ACC112 (cell line): ENCODE measurements at regions not wholly inside any gene's neighbourhood (a gene's known extent, or its start where the extent isn't known, plus 50 kb on each side); places are given as distances from the start of the nearest gene placed in this dataset.

Source experiments
- H2AFZ ChIP-seq: fragments of 200-600 bp; sonication (generic); one replicate; pipeline ENCODE4 v1.6.0; 2017; ENCODE audit warnings: antibody characterized with exemption, low read length; ENCODE audit not compliant: unreplicated experiment
- H3K27ac ChIP-seq: fragments of 200-600 bp; sonication (generic); 2 replicates; pipeline ENCODE4 v1.5.1; 2014; ENCODE audit warnings: low read depth, mild to moderate bottlenecking, antibody characterized with exemption, low read length, moderate library complexity
- H3K27me3 ChIP-seq: fragments of 200-600 bp; sonication (generic); 2 replicates; pipeline ENCODE4 v1.6.1; 2014; ENCODE audit warnings: mild to moderate bottlenecking, antibody characterized with exemption, low read length, moderate library complexity, mixed read lengths; ENCODE audit not compliant: insufficient read depth
- H3K36me3 ChIP-seq: fragments of 200-600 bp; sonication (generic); 2 replicates; pipeline ENCODE4 v1.6.1; 2016; ENCODE audit warnings: mild to moderate bottlenecking, antibody characterized with exemption, low read length, moderate library complexity, mixed read lengths; ENCODE audit not compliant: insufficient read depth
- H3K4me1 ChIP-seq: fragments of 200-600 bp; sonication (generic); one replicate; pipeline ENCODE4 v1.6.1; 2016; ENCODE audit warnings: low read length, mixed read lengths; ENCODE audit not compliant: insufficient read depth, unreplicated experiment, control insufficient read depth
- H3K4me3 ChIP-seq: fragments of 200-600 bp; sonication (generic); 2 replicates; pipeline ENCODE4 v1.5.1; 2014; ENCODE audit warnings: mild to moderate bottlenecking, low read depth, low read length
- H3K79me2 ChIP-seq: fragments of 200-600 bp; sonication (generic); one replicate; pipeline ENCODE4 v1.6.0; 2016; ENCODE audit warnings: low read length; ENCODE audit not compliant: control insufficient read depth, unreplicated experiment, insufficient read depth

DNA sequence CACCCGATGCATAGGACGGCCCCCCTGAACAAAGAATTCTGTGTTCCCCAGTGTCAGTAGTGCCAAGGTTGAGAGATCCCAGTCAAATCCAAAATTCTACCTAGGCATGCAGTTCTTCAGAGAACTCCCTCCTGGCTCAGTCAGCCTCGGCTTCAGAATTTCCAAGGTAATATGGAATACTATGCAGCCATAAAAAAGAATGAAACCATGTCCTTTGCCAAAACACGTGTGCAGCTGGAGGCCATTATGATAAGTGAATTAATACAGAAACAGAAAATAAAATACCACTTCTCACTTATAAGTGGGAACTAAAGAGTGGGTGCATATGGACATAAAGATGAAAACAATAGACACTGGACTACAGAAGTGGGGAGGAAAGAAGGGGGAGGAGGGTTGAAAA, 87.1 kb upstream of the TRIO start:
- H3K79me2 ChIP-seq, result no peaks in the 10 kb centered on the region
- no peaks in the 10 kb centered on the region for H3K36me3 ChIP-seq
- no peak overlapping the region for H3K27ac ChIP-seq
- H3K27me3 ChIP-seq, result no peaks in the 10 kb centered on the region
- H3K4me3 ChIP-seq, result no peak overlapping the region
- H2AFZ ChIP-seq, result no peak overlapping the region
- H3K4me1 ChIP-seq, result peaks cover 10% of the 10 kb centered on the region

DNA sequence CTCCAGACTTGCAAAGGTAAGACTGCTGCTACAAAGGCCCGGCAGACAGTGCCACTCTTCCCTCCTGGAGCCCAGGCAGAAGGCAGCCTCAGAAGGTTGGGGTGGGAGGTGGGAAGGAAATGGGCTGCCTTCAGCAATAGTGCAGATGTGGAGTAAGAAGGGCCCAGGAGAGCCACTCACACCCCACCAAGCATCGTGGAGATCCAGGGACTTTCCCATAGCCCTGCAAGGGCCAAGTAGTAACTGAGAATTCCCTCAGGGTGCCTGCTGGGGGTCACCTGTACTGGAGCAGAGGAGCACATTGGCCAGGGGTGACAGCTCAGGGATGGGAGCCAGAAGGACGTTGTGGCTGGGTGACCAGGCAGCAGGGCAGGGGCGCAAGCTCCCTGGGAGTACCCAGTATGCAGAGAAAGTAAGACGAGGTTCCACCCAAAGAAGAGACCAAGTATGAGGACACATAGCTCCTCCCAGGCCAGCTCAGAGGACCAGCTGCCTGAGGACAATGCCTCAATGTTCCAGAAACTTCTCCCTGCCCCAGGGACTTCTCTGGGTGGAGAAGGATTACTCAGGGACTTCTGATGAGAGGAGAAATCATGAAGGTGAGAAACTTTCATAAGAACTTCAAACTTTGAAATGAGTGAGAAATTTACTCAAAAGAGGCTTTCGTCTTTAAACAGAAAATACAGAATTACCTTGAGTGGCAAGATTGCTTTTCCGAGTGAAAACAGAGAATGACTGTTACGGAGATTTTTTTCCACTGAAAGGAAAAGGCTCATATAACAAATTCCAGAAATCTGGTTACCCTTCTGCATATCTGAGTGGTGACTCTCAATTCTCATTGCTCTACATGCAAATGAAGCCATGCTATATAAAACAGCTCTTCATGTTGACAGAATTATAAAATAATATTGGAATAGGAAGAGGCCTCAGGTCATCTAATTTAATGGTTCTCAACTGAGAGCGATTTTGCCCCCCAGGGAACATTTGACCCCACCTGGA, 87.9 kb upstream of the TRIO start:
- Histone ChIP-seq H3K4me3 (no peak overlapping the region), H3K36me3 (no peaks in the 10 kb centered on the region), H3K79me2 (no peaks in the 10 kb centered on the region), H3K27ac (no peak overlapping the region; the same call in 1 of the 2 replicates), H3K4me1 (peaks cover 10% of the 10 kb centered on the region), H2AFZ (no peak overlapping the region), H3K27me3 (no peaks in the 10 kb centered on the region)

DNA sequence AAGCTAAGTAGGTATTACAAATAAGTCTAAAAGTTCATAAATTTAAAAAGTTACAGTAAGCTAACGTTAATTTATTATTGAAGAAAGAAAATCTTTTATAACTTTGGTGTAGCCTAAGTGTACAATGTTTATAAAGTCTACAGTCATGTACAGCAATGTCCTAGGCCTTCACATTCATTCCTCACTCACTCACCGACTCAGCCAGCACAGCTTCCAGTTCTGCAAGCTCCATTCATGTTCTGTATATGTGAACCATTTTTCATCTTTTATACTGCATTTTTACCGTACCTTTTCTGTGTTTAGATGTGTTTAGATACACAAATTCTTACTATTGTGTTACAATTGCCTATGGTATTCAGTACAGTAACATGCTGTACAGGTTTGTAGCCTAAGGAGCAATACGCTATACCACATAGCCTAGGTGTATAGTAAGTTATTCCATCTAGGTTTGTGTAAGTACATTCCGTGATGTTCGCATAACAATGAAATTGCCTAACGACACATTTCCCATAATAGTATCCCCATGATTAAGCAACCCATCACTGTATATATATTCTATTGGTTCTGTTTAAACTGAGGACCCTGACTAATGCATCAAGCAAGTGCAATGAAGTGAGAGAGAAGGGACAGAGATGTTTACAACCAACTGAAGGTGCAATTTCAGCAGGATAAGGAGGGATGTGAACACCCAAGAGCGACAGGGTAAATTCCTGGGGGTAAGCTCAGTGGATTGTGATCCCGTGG, 88.9 kb upstream of the TRIO start:
- H2AFZ ChIP-seq, result no peak overlapping the region
- no peak overlapping the region for H3K27ac ChIP-seq

DNA sequence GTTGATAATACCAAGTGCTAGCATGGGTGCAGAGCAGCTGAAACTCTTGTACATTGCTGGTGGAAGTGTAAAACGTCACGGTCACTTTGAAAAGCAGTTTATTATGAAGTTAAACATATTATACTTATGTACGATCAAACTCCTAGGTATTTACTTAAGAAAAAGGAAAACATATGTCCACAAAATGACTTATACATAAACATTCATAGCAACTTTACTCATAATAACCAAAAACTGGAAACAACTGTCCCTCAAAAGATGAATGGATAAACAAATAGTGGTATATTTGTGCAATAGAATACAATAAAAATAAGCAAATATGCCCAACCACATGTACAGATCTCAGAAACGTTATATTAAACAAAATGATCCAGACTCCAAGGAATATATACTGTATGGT, 92.3 kb upstream of the TRIO start:
- H3K4me3 ChIP-seq, result no peak overlapping the region
- H3K27me3 ChIP-seq, result no peaks in the 10 kb centered on the region
- peak overlapping the region; percentile 7 for H2AFZ ChIP-seq
- peaks cover 10% of the 10 kb centered on the region for H3K4me1 ChIP-seq
- H3K79me2 ChIP-seq, result no peaks in the 10 kb centered on the region
- no peak overlapping the region for H3K27ac ChIP-seq
- no peaks in the 10 kb centered on the region for H3K36me3 ChIP-seq

More for the DNA sequence above, 88.9 kb upstream of the TRIO start:
- H3K79me2 ChIP-seq, result no peaks in the 10 kb centered on the region
- H3K27me3 ChIP-seq, result no peaks in the 10 kb centered on the region
- H3K4me3 ChIP-seq, result no peak overlapping the region
- no peaks in the 10 kb centered on the region for H3K36me3 ChIP-seq
- H3K4me1 ChIP-seq, result peaks cover 10% of the 10 kb centered on the region

DNA sequence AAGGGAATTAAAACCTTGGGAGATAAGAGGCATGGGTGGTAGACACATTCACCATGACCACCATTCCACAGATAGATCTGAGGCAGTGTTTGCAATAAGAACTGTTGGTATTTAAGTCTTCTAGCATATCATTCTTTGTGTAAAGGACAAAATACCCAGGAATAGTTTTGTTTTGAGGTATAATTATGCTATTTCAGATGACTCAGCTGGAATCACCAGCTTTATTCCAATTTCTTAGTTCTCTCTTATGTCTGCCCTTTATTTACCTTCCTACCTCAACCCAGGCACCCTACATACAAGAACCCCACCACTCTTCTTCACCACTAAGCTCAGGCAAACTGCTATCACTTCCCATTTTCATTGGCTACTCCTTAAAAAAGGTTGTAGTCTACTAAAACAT, 94.7 kb upstream of the TRIO start:
- Histone ChIP-seq H2AFZ (no peak overlapping the region), H3K27me3 (no peaks in the 10 kb centered on the region), H3K36me3 (no peaks in the 10 kb centered on the region), H3K27ac (no peak overlapping the region), H3K4me3 (no peak overlapping the region), H3K4me1 (no peaks in the 10 kb centered on the region), H3K79me2 (no peaks in the 10 kb centered on the region)

DNA sequence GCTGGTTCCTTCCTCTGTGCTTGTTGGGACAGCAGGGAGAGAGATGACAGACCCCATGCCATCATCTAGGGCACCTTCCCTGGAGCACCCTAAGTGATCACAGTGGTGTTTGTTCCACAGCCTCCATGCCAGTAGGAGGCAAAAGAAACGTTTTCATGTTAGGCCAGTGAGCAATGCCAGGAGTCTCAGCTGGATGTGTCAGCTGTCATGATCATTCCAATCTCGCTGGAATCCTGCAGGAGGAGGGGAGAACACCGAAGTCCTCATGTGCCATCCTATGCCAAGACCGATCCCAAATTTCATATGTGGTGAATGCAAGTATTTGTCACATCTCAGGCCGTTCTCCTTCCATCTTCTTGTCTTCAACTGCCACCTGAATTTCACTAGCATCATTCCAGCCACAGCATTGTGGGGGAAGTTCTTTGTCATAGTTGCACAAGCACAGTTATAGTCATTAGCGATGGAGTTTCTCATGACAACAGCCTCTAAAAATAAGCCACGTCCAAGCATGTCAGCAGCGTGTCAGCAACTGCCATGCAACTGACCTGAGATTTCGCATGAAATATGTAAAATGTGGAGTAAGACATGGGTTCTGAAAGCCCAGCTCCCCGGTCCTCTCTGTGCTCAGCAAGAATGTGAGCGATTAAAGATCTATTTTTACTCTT, 97.2 kb upstream of the DNAH5 start:
- Histone ChIP-seq H3K4me1 (peaks cover 38% of the 10 kb centered on the region), H3K4me3 (no peak overlapping the region), H3K36me3 (no peaks in the 10 kb centered on the region), H3K27me3 (no peaks in the 10 kb centered on the region), H3K79me2 (no peaks in the 10 kb centered on the region), H3K27ac (no peak overlapping the region), H2AFZ (no peak overlapping the region)

DNA sequence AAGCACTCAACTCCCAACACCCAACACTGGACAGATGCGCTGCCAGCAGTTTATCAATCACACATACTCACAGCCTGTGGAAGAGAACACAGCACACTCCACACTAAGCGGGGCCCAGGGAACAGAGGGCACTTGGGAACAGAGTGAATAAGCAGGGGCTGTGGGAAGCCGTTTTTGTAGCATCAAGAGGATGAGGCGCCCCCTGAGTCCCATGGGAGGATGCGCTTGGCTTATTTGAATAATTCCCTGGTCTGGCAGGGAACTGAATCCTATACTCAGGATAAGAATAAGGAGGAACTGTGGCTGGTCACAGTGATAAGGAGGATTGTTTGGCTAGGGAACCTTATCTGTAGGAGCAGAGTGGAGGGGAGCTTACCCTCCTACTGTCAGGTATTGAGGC, 96.1 kb upstream of the DNAH5 start:
- Histone ChIP-seq H3K4me1 (peaks cover 45% of the 10 kb centered on the region), H2AFZ (no peak overlapping the region), H3K36me3 (no peaks in the 10 kb centered on the region), H3K27ac (no peak overlapping the region), H3K79me2 (no peaks in the 10 kb centered on the region), H3K4me3 (no peak overlapping the region), H3K27me3 (no peaks in the 10 kb centered on the region)

DNA sequence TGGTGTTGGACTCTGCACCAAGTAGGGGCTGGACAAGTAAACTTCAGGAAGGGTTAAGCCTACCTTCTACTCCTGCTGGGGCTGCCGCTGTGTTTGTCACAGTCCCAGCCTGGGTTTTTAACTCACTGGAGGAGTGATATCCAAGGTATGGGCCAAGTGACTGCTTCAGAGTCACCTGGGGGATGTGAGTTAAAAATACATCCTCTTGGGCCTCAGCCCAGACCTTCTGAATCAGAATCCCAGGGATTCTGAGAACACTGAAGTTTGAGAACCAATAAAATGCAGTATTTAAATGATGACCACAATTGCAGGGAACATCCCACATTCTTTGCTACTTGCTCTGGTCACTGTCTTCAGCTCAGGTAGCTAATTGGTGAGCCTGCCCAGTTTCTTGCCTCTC, 95.1 kb upstream of the DNAH5 start:
- Histone ChIP-seq H3K27ac (peak overlapping the region; percentile 99), H3K4me1 (peaks cover 54% of the 10 kb centered on the region), H3K4me3 (no peak overlapping the region; the same call in 1 of the 2 replicates), H3K36me3 (no peaks in the 10 kb centered on the region), H2AFZ (no peak overlapping the region), H3K27me3 (no peaks in the 10 kb centered on the region), H3K79me2 (no peaks in the 10 kb centered on the region)

DNA sequence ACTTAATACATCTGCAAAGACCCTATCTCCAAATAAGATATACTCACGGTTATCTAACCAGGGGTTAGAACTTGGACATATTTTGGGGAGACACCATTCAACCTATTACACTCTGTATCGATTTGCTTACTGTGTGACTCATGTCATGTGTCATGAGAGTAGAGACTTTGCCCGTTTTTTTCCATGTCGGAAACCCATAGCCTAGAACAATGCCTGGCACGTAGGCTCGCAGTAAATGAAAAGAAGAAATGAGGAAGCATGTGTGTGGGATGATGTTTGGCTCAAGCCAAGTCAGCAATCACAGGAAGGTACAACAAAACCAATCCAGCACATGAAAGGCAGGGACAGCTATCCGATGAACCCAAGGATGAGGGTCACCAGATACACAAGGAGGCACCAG, 94.6 kb upstream of the DNAH5 start:
- Histone ChIP-seq H3K4me3 (peak overlapping the region; percentile 14; the same call in 1 of the 2 replicates), H3K79me2 (no peaks in the 10 kb centered on the region), H3K36me3 (no peaks in the 10 kb centered on the region), H3K27me3 (no peaks in the 10 kb centered on the region), H3K27ac (peak overlapping the region; percentile 99), H2AFZ (no peak overlapping the region), H3K4me1 (peaks cover 55% of the 10 kb centered on the region)

DNA sequence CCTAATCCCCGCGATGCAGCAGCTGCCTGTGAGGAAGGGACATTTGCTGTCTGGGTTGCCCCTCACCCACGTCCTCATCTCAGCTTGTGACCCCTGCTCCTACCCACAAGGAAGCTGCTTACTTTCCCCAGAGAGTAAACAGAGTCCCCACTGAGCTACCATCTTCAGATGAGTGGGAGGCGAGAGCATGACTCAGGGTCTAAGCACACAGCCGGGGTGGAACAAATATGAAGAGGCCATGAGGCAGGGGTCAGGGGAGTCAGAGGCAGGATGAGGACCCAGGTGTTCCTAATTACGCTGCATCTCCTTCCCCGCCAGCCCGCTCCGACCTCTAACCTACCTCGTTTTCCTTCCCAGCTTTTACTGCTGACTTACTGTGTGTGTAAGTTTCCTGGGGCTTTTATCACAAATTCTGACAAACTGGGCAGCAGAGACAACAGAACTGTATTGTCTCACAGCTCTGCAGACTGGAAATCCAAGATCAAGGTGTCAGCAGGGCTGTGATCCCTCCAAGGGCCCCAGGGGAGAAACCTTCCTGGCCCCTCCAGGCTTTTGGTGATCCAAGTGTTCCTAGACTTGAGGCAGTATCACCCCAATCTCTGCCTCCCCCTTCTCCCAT, 94.0 kb upstream of the DNAH5 start:
- H2AFZ ChIP-seq, result peak overlapping the region; percentile 23
- peak overlapping the region; percentile 99 for H3K27ac ChIP-seq
- H3K4me3 ChIP-seq, result 0 out of 2 replicates have a peak overlapping the region, but pooled peaks have one; percentile 14
- H3K4me1 ChIP-seq, result peaks cover 58% of the 10 kb centered on the region
- no peaks in the 10 kb centered on the region for H3K27me3 ChIP-seq
- H3K79me2 ChIP-seq, result no peaks in the 10 kb centered on the region
- no peaks in the 10 kb centered on the region for H3K36me3 ChIP-seq
